Activated B cell treated with CpG ODN at 0.5 μM for 24 hours (primary cell): ENCODE measurements at regions not wholly inside any gene's neighbourhood (a gene's known extent, or its start where the extent isn't known, plus 50 kb on each side); places are given as distances from the start of the nearest gene placed in this dataset.

ENCODE experiments used
- ATAC-seq: fragments of 200-7000 bp; cut with Tn5 transposase; one replicate; pipeline ENCODE4 v1.10.0; 2021; ENCODE audit warnings: low read depth, mild to moderate bottlenecking, moderate library complexity
- CTCF ChIA-PET: fragments of 350-600 bp; sonication (Branson Sonifier 250); formaldehyde crosslinking; loops from one replicate; lab custom pipeline; 2021; ENCODE audit warnings: antibody characterized with exemption; lab: Charles Lee
- POLR2A ChIA-PET: fragments of 350-600 bp; sonication (Branson Sonifier 250); formaldehyde crosslinking; loops from one replicate; lab custom pipeline; 2021; ENCODE audit warnings: antibody characterized with exemption; lab: Charles Lee
- DNase-seq: peaks from one replicate; pipeline ENCODE4 v3.0.0; 2022
- H3K27ac Mint-ChIP-seq: one replicate; pipeline ENCODE4 v1.8.0; 2020; ENCODE audit warnings: mixed read lengths
- H3K27me3 Mint-ChIP-seq: one replicate; pipeline ENCODE4 v1.8.0; 2021; ENCODE audit warnings: mixed read lengths
- H3K36me3 Mint-ChIP-seq: one replicate; pipeline ENCODE4 v1.8.0; 2021; ENCODE audit warnings: low read depth, mixed read lengths
- H3K4me1 Mint-ChIP-seq: one replicate; pipeline ENCODE4 v1.8.0; 2021; ENCODE audit warnings: mixed read lengths
- H3K4me3 Mint-ChIP-seq: one replicate; pipeline ENCODE4 v1.8.0; 2020; ENCODE audit warnings: mild to moderate bottlenecking, mixed read lengths
- H3K9me3 Mint-ChIP-seq: one replicate; pipeline ENCODE4 v1.8.0; 2020; ENCODE audit warnings: mixed read lengths
- intact Hi-C: fragments of 100-400 bp; cut with micrococcal nuclease; formaldehyde crosslinking; loops from one replicate; pipeline ENCODE4 v1.15.1; 2024
- TF ChIP-seq, protein P1 (sequence below): fragments of 200-600 bp; IDR thresholded peaks from one replicate; pipeline ENCODE4 v1.8.0; 2022; ENCODE audit warnings: antibody characterized with exemption, mild to moderate bottlenecking

DNA sequence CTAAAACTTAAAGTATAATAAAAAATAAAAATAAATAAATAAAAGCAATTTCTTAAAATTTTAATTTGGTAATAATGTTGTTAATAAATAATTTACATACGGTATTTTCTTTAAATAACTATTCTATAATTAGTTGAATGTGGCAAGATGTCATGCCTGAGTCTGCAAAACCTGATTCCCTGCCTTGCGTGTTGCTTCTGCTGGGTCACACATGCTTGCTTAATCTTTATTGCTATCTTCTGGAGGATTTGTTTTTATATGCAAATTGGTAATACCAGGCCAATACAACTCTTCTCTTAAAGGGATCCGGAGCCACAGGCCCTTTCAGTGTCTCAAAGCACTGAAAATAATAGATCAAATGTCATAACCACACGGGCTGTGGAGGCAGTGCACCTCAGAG, 59.4 kb upstream of the ABCB5 start:
- ChIA-PET POLR2A (no interaction called here), CTCF (no interaction called here)
- TF ChIP-seq, protein P1, sequence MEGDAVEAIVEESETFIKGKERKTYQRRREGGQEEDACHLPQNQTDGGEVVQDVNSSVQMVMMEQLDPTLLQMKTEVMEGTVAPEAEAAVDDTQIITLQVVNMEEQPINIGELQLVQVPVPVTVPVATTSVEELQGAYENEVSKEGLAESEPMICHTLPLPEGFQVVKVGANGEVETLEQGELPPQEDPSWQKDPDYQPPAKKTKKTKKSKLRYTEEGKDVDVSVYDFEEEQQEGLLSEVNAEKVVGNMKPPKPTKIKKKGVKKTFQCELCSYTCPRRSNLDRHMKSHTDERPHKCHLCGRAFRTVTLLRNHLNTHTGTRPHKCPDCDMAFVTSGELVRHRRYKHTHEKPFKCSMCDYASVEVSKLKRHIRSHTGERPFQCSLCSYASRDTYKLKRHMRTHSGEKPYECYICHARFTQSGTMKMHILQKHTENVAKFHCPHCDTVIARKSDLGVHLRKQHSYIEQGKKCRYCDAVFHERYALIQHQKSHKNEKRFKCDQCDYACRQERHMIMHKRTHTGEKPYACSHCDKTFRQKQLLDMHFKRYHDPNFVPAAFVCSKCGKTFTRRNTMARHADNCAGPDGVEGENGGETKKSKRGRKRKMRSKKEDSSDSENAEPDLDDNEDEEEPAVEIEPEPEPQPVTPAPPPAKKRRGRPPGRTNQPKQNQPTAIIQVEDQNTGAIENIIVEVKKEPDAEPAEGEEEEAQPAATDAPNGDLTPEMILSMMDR = no peak
- Mint-ChIP-seq H3K4me1 (no peaks in the 10 kb centered on the region), H3K27me3 (peaks cover 2% of the 10 kb centered on the region), H3K36me3 (no peaks in the 10 kb centered on the region), H3K9me3 (no peaks in the 10 kb centered on the region), H3K4me3 (no peak overlapping the region), H3K27ac (no peak overlapping the region)
- ATAC-seq = no peak
- intact Hi-C loops = no loop called here
- DNase-seq = no peak

DNA sequence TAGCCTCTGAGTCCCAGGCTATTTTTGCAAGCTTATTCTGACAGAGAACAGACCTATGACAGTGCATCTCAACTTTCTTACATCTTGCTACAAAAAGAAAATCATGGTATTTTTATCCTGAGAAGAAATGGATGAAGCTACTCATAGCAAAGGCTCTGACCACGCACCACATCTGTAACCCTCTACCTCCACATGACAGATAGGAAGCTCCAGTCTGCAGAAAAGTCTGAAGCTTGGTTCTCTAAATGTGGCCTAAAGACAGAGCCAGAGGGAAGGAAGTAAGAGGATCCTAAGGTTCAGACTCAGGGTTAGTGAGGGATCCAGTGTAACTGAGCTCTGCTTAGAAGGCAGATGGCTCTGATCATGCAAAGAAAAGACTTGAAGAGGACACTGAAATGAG, 58.4 kb upstream of the ABCB5 start:
- DNase-seq (no peak), ATAC-seq (no peak)
- Mint-ChIP-seq H3K4me1 (no peaks in the 10 kb centered on the region), H3K36me3 (no peaks in the 10 kb centered on the region), H3K9me3 (no peaks in the 10 kb centered on the region), H3K27ac (no peak overlapping the region), H3K27me3 (peaks cover 4% of the 10 kb centered on the region), H3K4me3 (no peak overlapping the region)
- POLR2A ChIA-PET = no interaction called here
- TF ChIP-seq, protein P1 = no peak
- CTCF ChIA-PET = no interaction called here
- intact Hi-C loops = no loop called here

DNA sequence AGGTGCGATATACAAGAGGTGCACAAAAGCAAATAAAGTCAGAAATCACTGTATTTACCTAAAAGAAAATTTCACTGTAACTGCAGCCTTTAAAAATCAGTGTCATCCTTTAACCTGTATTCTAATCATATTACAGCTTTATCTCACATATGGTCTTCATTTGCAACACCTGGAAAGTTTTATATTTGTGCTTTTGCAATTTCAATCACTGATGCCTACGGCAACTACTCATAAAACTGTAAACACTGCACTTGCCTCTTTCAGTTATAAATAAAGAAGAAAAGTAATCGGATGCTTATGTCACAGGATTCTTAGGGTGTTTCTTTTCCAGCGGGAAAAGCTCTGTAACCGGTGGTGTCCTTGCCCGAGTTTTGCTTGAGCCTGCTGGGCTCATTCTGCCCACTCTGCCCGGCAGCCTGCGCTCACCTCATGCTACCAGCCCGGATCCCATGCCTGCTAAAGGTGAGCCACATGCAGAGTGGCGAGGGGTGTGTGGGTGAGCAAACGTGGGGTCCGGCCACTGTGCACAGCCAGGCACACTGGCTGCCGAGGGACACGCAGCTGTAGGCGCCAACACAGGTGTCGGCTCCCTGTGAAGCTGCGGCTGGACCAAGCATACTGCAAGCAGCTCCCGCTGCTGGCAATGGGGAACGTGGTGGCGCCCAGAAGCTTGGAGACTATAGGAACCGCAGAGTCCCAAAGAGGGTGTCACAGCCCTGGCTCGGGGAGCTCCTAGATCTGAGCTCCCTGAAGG, 56.3 kb upstream of the ABCB5 start:
- intact Hi-C loops = no loop called here
- Mint-ChIP-seq H3K27me3 (peaks cover 5% of the 10 kb centered on the region), H3K9me3 (no peaks in the 10 kb centered on the region), H3K27ac (no peak overlapping the region), H3K36me3 (no peaks in the 10 kb centered on the region), H3K4me3 (no peak overlapping the region), H3K4me1 (no peaks in the 10 kb centered on the region)
- no peak for DNase-seq
- ChIA-PET POLR2A (no interaction called here), CTCF (no interaction called here)
- TF ChIP-seq, protein P1 = no peak
- no peak for ATAC-seq

DNA sequence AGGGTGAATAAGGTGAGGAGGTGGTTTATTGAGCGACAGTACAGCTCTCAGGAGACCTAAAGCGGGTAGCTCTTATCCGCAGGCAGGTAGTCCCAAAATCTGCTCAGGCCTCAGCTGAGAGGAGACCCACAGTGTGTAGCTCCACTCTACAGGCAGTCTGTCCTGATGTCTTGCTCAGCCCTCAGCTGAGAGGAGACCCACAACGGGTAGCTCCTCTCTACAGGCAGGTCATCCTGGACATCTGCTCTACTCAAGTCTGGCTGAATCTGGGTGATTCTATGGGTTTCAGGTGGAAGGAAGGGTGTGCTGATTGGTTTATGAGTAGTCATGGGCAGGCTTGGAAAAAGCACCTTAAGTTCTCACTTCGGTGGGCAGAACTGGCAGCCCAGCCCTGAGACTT, 55.6 kb upstream of the ABCB5 start:
- DNase-seq (no peak), ATAC-seq (no peak)
- Mint-ChIP-seq H3K27me3 (peaks cover 5% of the 10 kb centered on the region), H3K9me3 (no peaks in the 10 kb centered on the region), H3K4me3 (no peak overlapping the region), H3K4me1 (no peaks in the 10 kb centered on the region), H3K36me3 (no peaks in the 10 kb centered on the region), H3K27ac (no peak overlapping the region)
- POLR2A ChIA-PET = no interaction called here
- intact Hi-C loops = no loop called here
- TF ChIP-seq, protein P1 = no peak
- CTCF ChIA-PET = no interaction called here

DNA sequence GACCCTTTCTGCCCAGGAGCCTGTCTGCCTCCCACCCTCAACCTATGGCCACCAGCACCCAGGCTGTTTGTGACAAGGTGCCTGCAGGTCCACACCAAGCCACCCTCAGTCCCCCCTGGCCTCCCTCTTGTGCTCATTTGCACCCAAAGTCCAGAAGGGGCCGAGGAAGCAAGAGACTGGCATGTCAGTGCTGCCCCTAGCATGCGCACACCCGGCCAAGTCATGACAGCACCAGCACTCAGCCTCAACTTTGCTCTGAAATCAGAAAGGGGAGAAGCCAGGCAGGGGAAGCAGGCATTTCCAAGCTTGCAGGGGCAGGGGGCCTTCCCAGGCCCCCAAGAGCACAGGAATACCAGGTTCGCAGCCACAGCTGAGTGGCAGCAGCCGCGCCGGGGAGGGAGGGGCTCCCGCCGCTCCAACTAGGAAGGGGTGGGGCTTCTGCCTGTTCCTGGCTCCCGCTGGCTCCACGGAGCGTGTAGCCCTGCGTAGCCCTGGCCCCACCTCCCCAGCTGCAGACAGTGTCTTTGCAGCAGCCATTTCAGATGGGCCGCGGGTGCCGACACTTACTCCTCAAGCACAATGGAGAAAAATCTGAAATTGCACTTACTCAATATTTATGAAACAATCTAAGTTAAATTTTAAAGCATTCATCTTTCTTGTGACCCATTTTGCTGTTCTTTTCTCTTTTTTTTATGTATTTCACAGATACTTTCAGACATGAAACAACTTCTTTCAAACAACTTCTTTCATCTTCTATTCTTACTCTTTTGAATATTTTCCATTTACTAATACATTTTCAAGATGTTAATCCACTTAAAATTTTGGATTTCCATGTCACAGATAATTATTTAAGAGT, 54.9 kb upstream of the ABCB5 start:
- intact Hi-C loops = no loop called here
- DNase-seq (no peak), ATAC-seq (no peak)
- TF ChIP-seq, protein P1 = no peak
- Mint-ChIP-seq H3K4me1 (no peaks in the 10 kb centered on the region), H3K4me3 (no peak overlapping the region), H3K9me3 (no peaks in the 10 kb centered on the region), H3K27me3 (peaks cover 5% of the 10 kb centered on the region), H3K27ac (no peak overlapping the region), H3K36me3 (no peaks in the 10 kb centered on the region)
- ChIA-PET POLR2A (no interaction called here), CTCF (no interaction called here)
